Parathyroid adenoma (tissue), 2 donors: ENCODE measurements at regions not wholly inside any gene's neighbourhood (a gene's known extent, or its start where the extent isn't known, plus 50 kb on each side); places are given as distances from the start of the nearest gene placed in this dataset.

Experiments
- H2AFZ ChIP-seq: fragments of 300-600 bp; sonication (generic); one replicate; pipeline ENCODE4 v1.7.0; 2017; ENCODE audit warnings: antibody characterized with exemption, mild to moderate bottlenecking
- H3K27ac ChIP-seq: fragments of 300-600 bp; sonication (generic); one replicate; pipeline ENCODE4 v1.7.0; 2017
- H3K27me3 ChIP-seq: fragments of 300-600 bp; sonication (generic); one replicate; pipeline ENCODE4 v1.7.0; 2017; ENCODE audit warnings: low read length; ENCODE audit not compliant: control insufficient read depth, insufficient read depth
- H3K36me3 ChIP-seq: fragments of 300-600 bp; sonication (generic); one replicate; pipeline ENCODE4 v1.7.0; 2017; ENCODE audit warnings: low read length; ENCODE audit not compliant: control insufficient read depth, insufficient read depth
- H3K4me1 ChIP-seq: fragments of 300-600 bp; sonication (generic); one replicate; pipeline ENCODE4 v1.7.0; 2017; ENCODE audit warnings: control low read depth
- H3K4me2 ChIP-seq: fragments of 300-600 bp; sonication (generic); one replicate; pipeline ENCODE4 v1.7.0; 2017; ENCODE audit warnings: low read length
- H3K4me3 ChIP-seq: fragments of 300-600 bp; sonication (generic); one replicate; pipeline ENCODE4 v1.7.0; 2017; ENCODE audit warnings: low read depth, low read length
- H3K79me2 ChIP-seq: fragments of 300-600 bp; sonication (generic); one replicate; pipeline ENCODE4 v1.7.0; 2017; ENCODE audit warnings: control low read depth
- H3K9ac ChIP-seq: fragments of 300-600 bp; sonication (generic); one replicate; pipeline ENCODE4 v1.7.0; 2017; ENCODE audit warnings: mild to moderate bottlenecking
- H3K9me3 ChIP-seq: fragments of 300-600 bp; sonication (generic); one replicate; pipeline ENCODE4 v1.7.0; 2017; ENCODE audit warnings: low read length; ENCODE audit not compliant: control insufficient read depth
- CTCF ChIP-seq: fragments of 300-600 bp; sonication (generic); IDR thresholded peaks from one replicate; pipeline ENCODE4 v1.7.0; 2017; ENCODE audit warnings: antibody characterized with exemption, mild to moderate bottlenecking
- donor health status: primary hyperparathyroidism.

GRCh38 chr3:55270976-55271375 is 216.1 kb downstream of the WNT5A start:
- TF ChIP-seq CTCF: no peak
- H3K4me2 ChIP-seq: no peak overlapping the region
- no peaks in the 10 kb centered on the region for H3K36me3 ChIP-seq
- H3K9ac ChIP-seq: no peak overlapping the region
- H3K27ac ChIP-seq: no peak overlapping the region
- H3K9me3 ChIP-seq: no peaks in the 10 kb centered on the region
- H3K4me3 ChIP-seq: no peak overlapping the region
- no peaks in the 10 kb centered on the region for H3K4me1 ChIP-seq
- no peak overlapping the region for H2AFZ ChIP-seq
- H3K79me2 ChIP-seq: no peaks in the 10 kb centered on the region
- H3K27me3 ChIP-seq: no peaks in the 10 kb centered on the region

GRCh38 chr3:55269636-55270035 is 217.5 kb downstream of the WNT5A start:
- Histone ChIP-seq H3K4me1 (no peaks in the 10 kb centered on the region), H3K27me3 (no peaks in the 10 kb centered on the region), H3K4me3 (no peak overlapping the region), H3K9ac (no peak overlapping the region), H3K79me2 (no peaks in the 10 kb centered on the region), H3K4me2 (no peak overlapping the region), H3K9me3 (no peaks in the 10 kb centered on the region), H2AFZ (no peak overlapping the region), H3K27ac (no peak overlapping the region), H3K36me3 (no peaks in the 10 kb centered on the region)
- no peak for TF ChIP-seq CTCF

- Histone ChIP-seq H2AFZ (no peak overlapping the region), H3K4me2 (no peak overlapping the region), H3K27me3 (no peaks in the 10 kb centered on the region), H3K79me2 (no peaks in the 10 kb centered on the region), H3K9ac (no peak overlapping the region), H3K9me3 (no peaks in the 10 kb centered on the region), H3K27ac (no peak overlapping the region), H3K4me1 (no peaks in the 10 kb centered on the region), H3K36me3 (no peaks in the 10 kb centered on the region), H3K4me3 (no peak overlapping the region)
- TF ChIP-seq CTCF: no peak
These were observed 218.0 kb downstream of the WNT5A start for GRCh38 chr3:55269096-55269495.

- no peak for TF ChIP-seq CTCF
These were observed 219.7 kb downstream of the WNT5A start for GRCh38 chr3:55267206-55267930.

GRCh38 chr3:55264919-55265318 is 222.2 kb downstream of the WNT5A start:
- no peaks in the 10 kb centered on the region for H3K27me3 ChIP-seq
- no peak overlapping the region for H3K9ac ChIP-seq
- H3K4me1 ChIP-seq: no peaks in the 10 kb centered on the region
- H3K4me2 ChIP-seq: no peak overlapping the region
- H3K36me3 ChIP-seq: no peaks in the 10 kb centered on the region
- H3K9me3 ChIP-seq: no peaks in the 10 kb centered on the region
- H3K27ac ChIP-seq: no peak overlapping the region
- no peak overlapping the region for H2AFZ ChIP-seq
- H3K79me2 ChIP-seq: no peaks in the 10 kb centered on the region
- TF ChIP-seq CTCF: no peak
- H3K4me3 ChIP-seq: no peak overlapping the region

More at GRCh38 chr3:55267206-55267930, 219.7 kb downstream of the WNT5A start:
- H3K9ac ChIP-seq: no peak overlapping the region
- no peaks in the 10 kb centered on the region for H3K9me3 ChIP-seq
- H2AFZ ChIP-seq: no peak overlapping the region
- H3K27ac ChIP-seq: no peak overlapping the region
- H3K4me1 ChIP-seq: no peaks in the 10 kb centered on the region
- H3K36me3 ChIP-seq: no peaks in the 10 kb centered on the region
- no peak overlapping the region for H3K4me3 ChIP-seq
- no peaks in the 10 kb centered on the region for H3K27me3 ChIP-seq
- H3K4me2 ChIP-seq: no peak overlapping the region
- H3K79me2 ChIP-seq: no peaks in the 10 kb centered on the region
